H9 (cell line): ENCODE measurements at regions not wholly inside any gene's neighbourhood (a gene's known extent, or its start where the extent isn't known, plus 50 kb on each side); places are given as distances from the start of the nearest gene placed in this dataset.

Source experiments
- DNase-seq: peaks from one replicate; pipeline ENCODE4 v3.0.0-alpha.2; 2017
- H2AFZ ChIP-seq: one replicate; pipeline ENCODE4 v1.6.1; 2013; ENCODE audit warnings: mild to moderate bottlenecking, low read length, control low read depth, moderate library complexity
- H2AK5ac ChIP-seq: 2 replicates; pipeline ENCODE4 v1.6.1; 2013; ENCODE audit warnings: low read length, control low read depth, mixed read lengths; ENCODE audit not compliant: insufficient read length
- H2BK120ac ChIP-seq: one replicate; pipeline ENCODE4 v1.6.1; 2013; ENCODE audit warnings: low read depth, mild to moderate bottlenecking, low read length, control low read depth, inconsistent platforms; ENCODE audit not compliant: poor library complexity, severe bottlenecking
- H2BK12ac ChIP-seq: 2 replicates; pipeline ENCODE4 v1.6.1; 2013; ENCODE audit warnings: low read length, control low read depth, mixed read lengths, low read depth; ENCODE audit not compliant: insufficient read length
- H2BK15ac ChIP-seq: 2 replicates; pipeline ENCODE4 v1.6.1; 2013; ENCODE audit warnings: low read depth, low read length, control low read depth
- H2BK20ac ChIP-seq: one replicate; pipeline ENCODE4 v1.6.1; 2013; ENCODE audit warnings: low read depth, mild to moderate bottlenecking, low read length, control low read depth, inconsistent platforms; ENCODE audit not compliant: poor library complexity, severe bottlenecking
- H2BK5ac ChIP-seq: 2 replicates; pipeline ENCODE4 v1.6.1; 2013; ENCODE audit warnings: low read length, control low read depth, mixed read lengths; ENCODE audit not compliant: insufficient read length
- H3K14ac ChIP-seq: 2 replicates; pipeline ENCODE4 v1.6.1; 2013; ENCODE audit warnings: low read length, control low read depth; ENCODE audit not compliant: insufficient read depth
- H3K18ac ChIP-seq: 2 replicates; pipeline ENCODE4 v1.6.1; 2013; ENCODE audit warnings: low read depth, mild to moderate bottlenecking, mixed read lengths, low read length, control low read depth; ENCODE audit not compliant: insufficient read length
- H3K23ac ChIP-seq: 2 replicates; pipeline ENCODE4 v1.6.1; 2013; ENCODE audit warnings: low read length, control low read depth, mixed read lengths, low read depth; ENCODE audit not compliant: insufficient read length
- H3K23me2 ChIP-seq: 2 replicates; pipeline ENCODE4 v1.6.1; 2013; ENCODE audit warnings: low read depth, mild to moderate bottlenecking, mixed read lengths, low read length, control low read depth; ENCODE audit not compliant: insufficient read length, poor library complexity, severe bottlenecking
- H3K27ac ChIP-seq: 2 replicates; pipeline ENCODE4 v1.5.1; 2013; ENCODE audit warnings: low read length, control low read depth, mixed read lengths, low read depth; ENCODE audit not compliant: insufficient read length
- H3K27me3 ChIP-seq: 2 replicates; pipeline ENCODE4 v1.6.1; 2013; ENCODE audit warnings: low read length, control low read depth, inconsistent platforms; ENCODE audit not compliant: insufficient read depth
- H3K4ac ChIP-seq: 2 replicates; pipeline ENCODE4 v1.6.1; 2013; ENCODE audit warnings: low read depth, mild to moderate bottlenecking, control low read depth, inconsistent platforms, low read length, moderate library complexity
- H3K4me1 ChIP-seq: 2 replicates; pipeline ENCODE4 v1.6.1; 2013; ENCODE audit warnings: low read length, control low read depth, inconsistent platforms; ENCODE audit not compliant: insufficient read depth
- H3K4me2 ChIP-seq: 2 replicates; pipeline ENCODE4 v1.6.1; 2013; ENCODE audit warnings: low read length, control low read depth, mixed read lengths; ENCODE audit not compliant: insufficient read length, insufficient read depth
- H3K56ac ChIP-seq: 2 replicates; pipeline ENCODE4 v1.6.1; 2013; ENCODE audit warnings: low read depth, mild to moderate bottlenecking, mixed read lengths, low read length, control low read depth; ENCODE audit not compliant: insufficient read length
- H3K79me1 ChIP-seq: 2 replicates; pipeline ENCODE4 v1.6.1; 2013; ENCODE audit warnings: low read depth, mild to moderate bottlenecking, moderate library complexity, low read length, control low read depth, inconsistent platforms; ENCODE audit not compliant: insufficient read depth, poor library complexity, severe bottlenecking
- H3K79me2 ChIP-seq: 2 replicates; pipeline ENCODE4 v1.6.1; 2013; ENCODE audit warnings: low read length, control low read depth, inconsistent platforms; ENCODE audit not compliant: insufficient read depth
- H3K9ac ChIP-seq: 2 replicates; pipeline ENCODE4 v1.6.1; 2013; ENCODE audit warnings: low read length, control low read depth, mixed read lengths; ENCODE audit not compliant: insufficient read length; ENCODE audit errors: extremely low read depth
- H3K9me3 ChIP-seq: one replicate; pipeline ENCODE4 v1.6.1; 2013; ENCODE audit warnings: low read depth, low read length, inconsistent platforms; ENCODE audit not compliant: control insufficient read depth
- H3T11ph ChIP-seq: one replicate; pipeline ENCODE4 v1.6.1; 2013; ENCODE audit warnings: mild to moderate bottlenecking, low read length, control low read depth, inconsistent platforms
- H4K20me1 ChIP-seq: one replicate; pipeline ENCODE4 v1.6.1; 2013; ENCODE audit not compliant: control insufficient read depth, insufficient read length, insufficient read depth
- H4K5ac ChIP-seq: 2 replicates; pipeline ENCODE4 v1.6.1; 2013; ENCODE audit warnings: low read depth, mild to moderate bottlenecking, mixed read lengths, low read length, control low read depth; ENCODE audit not compliant: insufficient read length
- H4K8ac ChIP-seq: replicated peaks from 2 replicates; pipeline ENCODE4 v1.6.1; 2013; ENCODE audit warnings: low read length, control low read depth, mixed read lengths, low read depth; ENCODE audit not compliant: insufficient read length
- H4K91ac ChIP-seq: 2 replicates; pipeline ENCODE4 v1.6.1; 2013; ENCODE audit warnings: low read depth, mild to moderate bottlenecking, moderate library complexity, mixed read lengths, low read length, control low read depth; ENCODE audit not compliant: insufficient read length
- H3K27ac Mint-ChIP-seq, 3 experiments: 2 replicates in 2 of 3; 3 replicates in 1 of 3; pipeline ENCODE4 v1.8.0; 2020 to 2021; ENCODE audit warnings: mixed read lengths in 3 of 3, mild to moderate bottlenecking in 1 of 3, moderate library complexity in 1 of 3
- H3K27me3 Mint-ChIP-seq: 2 replicates; pipeline ENCODE4 v1.8.0; 2021; ENCODE audit warnings: low read depth, mild to moderate bottlenecking, moderate library complexity, mixed read lengths
- H3K36me3 Mint-ChIP-seq, 3 experiments: 2 replicates in 2 of 3; 3 replicates in 1 of 3; pipeline ENCODE4 v1.8.0; 2020 to 2021; ENCODE audit warnings: low read depth in 3 of 3, mixed read lengths in 3 of 3; ENCODE audit not compliant: insufficient read depth in 1 of 3
- H3K4me1 Mint-ChIP-seq, 2 experiments: 2 replicates each; pipeline ENCODE4 v1.8.0; 2020; ENCODE audit warnings: mixed read lengths in 2 of 2
- H3K4me3 Mint-ChIP-seq, 2 experiments: 2 replicates in 1 of 2; 3 replicates in 1 of 2; pipeline ENCODE4 v1.8.0; 2020 to 2021; ENCODE audit warnings: mild to moderate bottlenecking in 2 of 2, mixed read lengths in 2 of 2, moderate library complexity in 1 of 2
- H3K9me3 Mint-ChIP-seq, 2 experiments: 2 replicates in 1 of 2; 3 replicates in 1 of 2; pipeline ENCODE4 v1.8.0; 2020; ENCODE audit warnings: mild to moderate bottlenecking in 2 of 2, mixed read lengths in 2 of 2, moderate library complexity in 1 of 2
- CTCF ChIP-seq: fragments of 200-600 bp; sonication (generic); conservative IDR thresholded peaks from 3 replicates; pipeline ENCODE4 v1.8.0; 2021; ENCODE audit warnings: antibody characterized with exemption, mild to moderate bottlenecking
- WGBS: extraction: QIAGEN DNeasy Blood & Tissue Kit; methylation state at CpG from one replicate; pipeline ENCODE4 v1.1.7; 2013; ENCODE audit warnings: missing lambda C conversion rate, low lambda C conversion rate, mixed read lengths; ENCODE audit not compliant: insufficient read length; ENCODE audit errors: extremely low coverage; 5-methylcytosine and 5-hydroxymethylcytosine counted together

DNA sequence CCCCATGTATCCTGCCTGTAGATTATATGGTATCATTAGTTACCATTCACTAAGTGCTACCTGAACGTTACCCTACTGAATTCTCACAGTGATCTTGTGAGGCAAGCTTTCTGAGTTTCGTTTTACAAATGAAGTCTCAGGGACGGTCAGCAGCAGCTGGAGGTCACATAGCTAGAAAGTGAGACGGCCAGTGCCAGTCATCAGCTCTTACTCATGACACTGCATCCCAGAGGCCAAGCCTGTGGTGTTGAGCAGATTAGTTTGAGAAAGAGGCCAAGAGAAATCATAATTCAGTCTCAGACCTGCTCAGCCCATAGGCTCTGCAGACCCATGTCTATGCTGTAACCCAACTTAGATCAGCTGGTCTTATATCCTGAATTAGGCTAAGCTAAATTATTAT is 95.7 kb upstream of the EGFLAM start:
- Histone ChIP-seq H2BK15ac (no peak overlapping the region), H3K27ac (no peak overlapping the region), H4K5ac (no peak overlapping the region), H3K56ac (no peak overlapping the region), H3K27me3 (no peaks in the 10 kb centered on the region; the same call in 1 of the 2 replicates), H3K4me2 (no peak overlapping the region), H3K18ac (no peak overlapping the region), H2AK5ac (no peak overlapping the region), H3T11ph (no peak overlapping the region), H3K79me2 (no peaks in the 10 kb centered on the region), H3K9ac (no peak overlapping the region), H4K20me1 (no peaks in the 10 kb centered on the region), H2BK120ac (no peak overlapping the region), H2BK12ac (no peak overlapping the region), H3K4me1 (peaks cover 7% of the 10 kb centered on the region; the same call in 1 of the 2 replicates), H3K23me2 (no peaks in the 10 kb centered on the region), H2BK20ac (no peak overlapping the region), H3K14ac (no peak overlapping the region), H2AFZ (no peak overlapping the region), H4K91ac (no peak overlapping the region), H2BK5ac (no peak overlapping the region), H4K8ac (no peak overlapping the region), H3K4ac (no peak overlapping the region), H3K79me1 (no peaks in the 10 kb centered on the region), H3K23ac (no peak overlapping the region), H3K9me3 (no peaks in the 10 kb centered on the region)
- peaks cover 10 to 12% of the 10 kb centered on the region in 2 experiments for H3K4me1 Mint-ChIP-seq
- DNase-seq, result no peak
- H3K27me3 Mint-ChIP-seq, result peaks cover 26% of the 10 kb centered on the region
- no CpG with 5 or more reads among the region's 4 CpGs for WGBS
- no peaks in the 10 kb centered on the region for H3K9me3 Mint-ChIP-seq
- H3K36me3 Mint-ChIP-seq, result no peaks in the 10 kb centered on the region; a peak in 1 of 7 replicates
- no peak overlapping the region for H3K4me3 Mint-ChIP-seq
- no peak overlapping the region for H3K27ac Mint-ChIP-seq
- no peak for TF ChIP-seq CTCF
